Calu3 (cell line): ENCODE measurements at regions not wholly inside any gene's neighbourhood (a gene's known extent, or its start where the extent isn't known, plus 50 kb on each side); places are given as distances from the start of the nearest gene placed in this dataset.
"Not testable (repeated sequence)": the region's sequence is repeated elsewhere in the genome, so short reads cannot be mapped to it uniquely, and the experiment has no call there.

ENCODE experiments used
- BruUV-seq: library from RNA; stranded (reverse); fragments of 400-500 nt; replicated peaks from 2 replicates; lab custom pipeline; 2021; lab: Mats Ljungman, UMichigan
- CTCF ChIA-PET: fragments of 300-600 bp; sonication (Branson Sonifier 250); formaldehyde crosslinking; loops from one replicate; lab custom pipeline; 2022; ENCODE audit warnings: antibody characterized with exemption; lab: Charles Lee
- DNase-seq: peaks from one replicate; pipeline ENCODE4 v3.0.0; 2022
- H3K27ac Mint-ChIP-seq: one replicate; pipeline ENCODE4 v1.8.0; 2022; ENCODE audit warnings: mixed read lengths; ENCODE audit not compliant: unreplicated experiment
- H3K27me3 Mint-ChIP-seq: one replicate; pipeline ENCODE4 v1.8.0; 2022; ENCODE audit warnings: mixed read lengths; ENCODE audit not compliant: unreplicated experiment
- H3K36me3 Mint-ChIP-seq: one replicate; pipeline ENCODE4 v1.8.0; 2022; ENCODE audit warnings: mild to moderate bottlenecking, moderate library complexity, mixed read lengths; ENCODE audit not compliant: insufficient read depth, unreplicated experiment
- H3K4me1 Mint-ChIP-seq: one replicate; pipeline ENCODE4 v1.8.0; 2022; ENCODE audit warnings: mild to moderate bottlenecking, low read depth, mixed read lengths; ENCODE audit not compliant: unreplicated experiment
- H3K4me3 Mint-ChIP-seq: one replicate; pipeline ENCODE4 v1.8.0; 2022; ENCODE audit warnings: mild to moderate bottlenecking, low read depth, moderate library complexity, mixed read lengths; ENCODE audit not compliant: unreplicated experiment
- H3K9me3 Mint-ChIP-seq: one replicate; pipeline ENCODE4 v1.8.0; 2022; ENCODE audit warnings: low read depth, mixed read lengths; ENCODE audit not compliant: unreplicated experiment
- intact Hi-C: fragments of 100-400 bp; cut with micrococcal nuclease; formaldehyde crosslinking; loops from one replicate; pipeline ENCODE4 v1.10.0; 2022; ENCODE audit not compliant: unreplicated experiment
- TF ChIP-seq, protein P1 (sequence below): fragments of 200-600 bp; IDR thresholded peaks from one replicate; pipeline ENCODE4 v1.8.0; 2022; ENCODE audit warnings: antibody characterized with exemption; ENCODE audit not compliant: unreplicated experiment

DNA sequence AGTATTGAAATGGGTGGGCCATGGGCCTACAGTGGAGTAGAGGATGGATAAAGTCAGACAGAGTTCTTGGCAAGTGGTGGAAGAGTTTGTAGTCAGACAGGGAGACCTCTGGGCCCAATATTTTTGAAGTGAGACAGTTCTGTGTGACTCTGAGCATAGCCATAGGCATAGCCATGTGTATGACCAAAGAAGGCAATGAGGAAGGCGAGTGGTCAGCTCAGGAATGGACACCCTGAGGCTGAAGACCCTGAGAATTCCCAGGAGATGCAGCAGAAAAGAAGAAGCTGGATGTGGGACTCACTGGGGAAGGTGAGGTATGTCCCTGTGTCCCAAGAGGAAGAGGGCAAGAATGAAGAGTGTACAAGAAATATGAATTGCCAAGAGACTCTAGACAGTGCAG is 210.6 kb upstream of the IRF2BP2 start:
- intact Hi-C loops = loop anchor here (5.0 to 10.0 kb wide), 2 partner anchors 186 to 323 kb away; no protein-coding TSS in a partner anchor
- no peaks in the 10 kb centered on the region for H3K27me3 Mint-ChIP-seq
- H3K36me3 Mint-ChIP-seq = peaks cover 12% of the 10 kb centered on the region
- TF ChIP-seq, protein P1, sequence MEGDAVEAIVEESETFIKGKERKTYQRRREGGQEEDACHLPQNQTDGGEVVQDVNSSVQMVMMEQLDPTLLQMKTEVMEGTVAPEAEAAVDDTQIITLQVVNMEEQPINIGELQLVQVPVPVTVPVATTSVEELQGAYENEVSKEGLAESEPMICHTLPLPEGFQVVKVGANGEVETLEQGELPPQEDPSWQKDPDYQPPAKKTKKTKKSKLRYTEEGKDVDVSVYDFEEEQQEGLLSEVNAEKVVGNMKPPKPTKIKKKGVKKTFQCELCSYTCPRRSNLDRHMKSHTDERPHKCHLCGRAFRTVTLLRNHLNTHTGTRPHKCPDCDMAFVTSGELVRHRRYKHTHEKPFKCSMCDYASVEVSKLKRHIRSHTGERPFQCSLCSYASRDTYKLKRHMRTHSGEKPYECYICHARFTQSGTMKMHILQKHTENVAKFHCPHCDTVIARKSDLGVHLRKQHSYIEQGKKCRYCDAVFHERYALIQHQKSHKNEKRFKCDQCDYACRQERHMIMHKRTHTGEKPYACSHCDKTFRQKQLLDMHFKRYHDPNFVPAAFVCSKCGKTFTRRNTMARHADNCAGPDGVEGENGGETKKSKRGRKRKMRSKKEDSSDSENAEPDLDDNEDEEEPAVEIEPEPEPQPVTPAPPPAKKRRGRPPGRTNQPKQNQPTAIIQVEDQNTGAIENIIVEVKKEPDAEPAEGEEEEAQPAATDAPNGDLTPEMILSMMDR = no peak
- no peak overlapping the region for H3K4me3 Mint-ChIP-seq
- CTCF ChIA-PET = no interaction called here
- no peak for DNase-seq
- H3K4me1 Mint-ChIP-seq = peaks cover 37% of the 10 kb centered on the region
- no TSS peak for BruUV-seq
- H3K27ac Mint-ChIP-seq = no peak overlapping the region
- no peaks in the 10 kb centered on the region for H3K9me3 Mint-ChIP-seq

DNA sequence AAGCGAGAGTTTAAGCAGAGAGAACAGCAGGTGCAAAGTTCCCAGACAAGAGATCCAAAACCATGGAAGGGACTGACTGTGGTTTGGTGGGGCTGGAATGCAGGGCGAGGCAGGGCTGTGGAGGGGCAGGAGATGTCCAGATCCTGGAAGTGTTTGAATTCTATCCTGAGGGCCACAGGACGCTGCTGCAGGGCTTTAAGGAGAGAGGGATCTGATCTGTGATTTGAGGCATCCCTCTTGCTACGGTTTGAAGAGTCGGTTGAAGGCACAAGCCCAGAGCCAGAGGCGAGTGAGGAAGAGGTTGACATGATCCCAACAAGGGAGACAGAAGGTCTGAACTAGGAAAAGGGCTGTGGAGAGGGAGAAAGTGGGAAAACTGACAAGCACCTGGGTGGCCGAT is 209.9 kb upstream of the IRF2BP2 start:
- CTCF ChIA-PET, H3K27me3 Mint-ChIP-seq, H3K9me3 Mint-ChIP-seq, DNase-seq, H3K4me3 Mint-ChIP-seq, BruUV-seq, H3K27ac Mint-ChIP-seq: not testable (repeated sequence)
- intact Hi-C loops = loop anchor here (5.0 to 10.0 kb wide), 3 partner anchors 185 to 323 kb away; partner anchors contain the start of gene IRF2BP2
- H3K4me1 Mint-ChIP-seq = peaks cover 43% of the 10 kb centered on the region
- H3K36me3 Mint-ChIP-seq = peaks cover 12% of the 10 kb centered on the region

DNA sequence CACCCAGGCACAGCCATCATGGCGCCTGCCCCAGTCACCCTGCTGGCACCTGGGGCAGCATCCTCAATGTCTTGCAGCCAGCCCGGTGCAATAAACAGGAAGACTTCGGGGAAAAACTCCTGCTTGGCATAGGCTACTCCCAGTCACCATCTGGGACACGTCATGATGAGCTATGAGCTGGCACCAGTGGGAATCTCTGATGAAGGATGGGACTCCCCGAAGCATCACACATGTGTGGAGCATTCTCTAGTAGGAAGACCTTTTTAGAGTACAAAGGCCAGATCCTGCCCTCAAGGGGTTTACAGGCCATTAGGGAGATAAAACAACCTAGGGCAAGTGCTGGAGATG is 208.0 kb upstream of the IRF2BP2 start:
- Mint-ChIP-seq H3K4me1 (peaks cover 35% of the 10 kb centered on the region), H3K27ac (peak overlapping the region; percentile 94), H3K36me3 (peaks cover 12% of the 10 kb centered on the region)
- CTCF ChIA-PET, BruUV-seq, H3K9me3 Mint-ChIP-seq, H3K4me3 Mint-ChIP-seq, DNase-seq, H3K27me3 Mint-ChIP-seq: not testable (repeated sequence)
- intact Hi-C loops = loop anchor here (5.0 kb wide), 1 partner anchor 206 kb away; the partner anchor contains the start of gene IRF2BP2

DNA sequence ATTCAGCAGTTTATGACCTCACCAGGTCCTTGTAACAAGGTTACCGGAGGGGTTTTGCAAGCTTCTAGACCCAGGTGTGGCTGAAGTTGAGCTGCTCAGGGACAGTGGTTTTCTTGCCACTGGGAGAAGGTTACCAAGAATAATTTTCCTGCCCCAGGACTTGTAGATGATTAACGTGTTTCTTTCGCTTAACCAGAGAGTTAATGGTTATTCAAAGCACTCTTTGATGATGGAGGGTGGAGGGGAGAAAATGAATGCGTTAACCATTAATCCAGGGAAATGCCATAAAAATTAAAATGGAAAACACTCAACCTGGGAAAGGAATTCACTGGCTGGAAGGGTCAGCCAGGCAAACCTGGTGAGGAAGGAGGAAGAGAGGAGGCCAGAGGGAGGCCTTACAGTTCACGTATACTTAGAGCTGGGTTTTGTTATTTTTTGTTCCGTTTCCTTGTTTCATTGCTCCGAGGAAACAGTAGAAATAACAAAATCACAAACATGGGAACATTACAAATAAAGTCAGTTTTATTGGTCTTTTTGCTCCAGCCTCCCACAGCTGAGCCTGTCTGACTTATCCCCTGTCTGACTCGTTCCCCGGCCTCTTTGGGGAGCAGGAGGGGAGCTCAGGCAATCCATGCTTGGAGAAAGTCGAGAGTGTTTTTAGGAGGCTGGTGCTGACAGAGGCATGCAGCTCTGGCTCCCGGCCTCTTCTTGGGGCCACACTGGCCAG is 207.5 kb upstream of the IRF2BP2 start:
- CTCF ChIA-PET, H3K27me3 Mint-ChIP-seq, H3K9me3 Mint-ChIP-seq, BruUV-seq: not testable (repeated sequence)
- H3K4me3 Mint-ChIP-seq = peak overlapping the region; percentile 24
- intact Hi-C loops = loop anchor here (5.0 kb wide), 1 partner anchor 205 kb away; the partner anchor contains the start of gene IRF2BP2
- H3K36me3 Mint-ChIP-seq = peaks cover 12% of the 10 kb centered on the region
- peak overlapping the region; percentile 94 for H3K27ac Mint-ChIP-seq
- peaks cover 35% of the 10 kb centered on the region for H3K4me1 Mint-ChIP-seq
- peak; percentile 72 for DNase-seq

DNA sequence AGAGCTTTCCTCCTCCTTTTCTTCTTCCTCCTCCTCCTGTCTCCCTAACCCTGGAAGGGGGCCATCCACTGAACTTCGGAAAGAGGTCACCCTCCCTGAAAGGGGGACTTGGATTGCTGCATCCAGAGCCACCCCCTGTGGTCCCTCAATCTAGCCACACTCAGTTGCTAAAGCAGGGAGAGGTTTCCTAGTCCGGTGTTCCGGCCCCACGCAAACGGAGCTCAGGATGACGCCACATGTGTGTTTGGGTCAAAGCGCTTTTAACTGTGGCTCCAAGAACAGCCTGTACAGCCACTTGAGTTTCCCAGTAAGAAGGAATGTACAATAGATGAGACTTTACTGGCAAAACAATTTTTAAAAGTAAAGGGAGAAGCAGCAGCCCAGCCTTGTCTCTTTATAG is 206.9 kb upstream of the IRF2BP2 start:
- peak overlapping the region; percentile 94 for H3K27ac Mint-ChIP-seq
- H3K36me3 Mint-ChIP-seq = peaks cover 12% of the 10 kb centered on the region
- peaks cover 35% of the 10 kb centered on the region for H3K4me1 Mint-ChIP-seq
- H3K9me3 Mint-ChIP-seq, BruUV-seq, H3K27me3 Mint-ChIP-seq, CTCF ChIA-PET, DNase-seq: not testable (repeated sequence)
- H3K4me3 Mint-ChIP-seq = peak overlapping the region; percentile 24
- intact Hi-C loops = loop anchor here (5.0 kb wide), 1 partner anchor 205 kb away; the partner anchor contains the start of gene IRF2BP2

DNA sequence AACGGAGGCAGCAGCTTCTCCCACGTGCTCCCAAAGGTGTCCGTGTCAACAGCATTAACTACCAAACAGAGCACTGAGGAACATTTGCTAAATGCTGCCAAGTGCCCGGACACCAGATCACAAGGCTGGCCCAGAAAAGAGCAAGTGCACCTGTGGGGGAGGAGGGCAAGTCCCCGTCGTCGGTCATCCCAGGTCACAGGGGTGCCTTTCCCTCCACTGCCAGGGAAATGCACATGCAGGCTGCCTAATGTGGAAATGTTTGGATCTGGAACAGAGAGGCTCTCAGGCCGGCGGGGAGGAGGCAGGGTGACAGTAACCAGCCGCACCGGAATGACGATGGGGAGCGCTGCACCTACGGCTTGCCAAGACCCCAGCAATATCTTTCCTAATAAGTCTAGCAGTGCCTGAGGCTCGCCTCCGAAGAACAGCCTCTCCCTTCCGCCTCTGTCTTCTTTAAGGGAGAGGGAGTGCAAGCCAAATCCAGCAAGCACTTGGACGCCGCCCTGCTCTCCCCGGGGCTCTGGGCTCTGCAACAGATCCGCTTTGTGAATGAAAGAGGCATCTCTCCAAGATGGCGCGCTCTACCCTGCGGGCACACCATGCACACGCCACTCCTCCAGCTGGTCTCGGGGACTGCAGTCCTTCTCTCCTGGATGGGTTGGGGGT is 206.3 kb upstream of the IRF2BP2 start:
- not testable (repeated sequence) for H3K9me3 Mint-ChIP-seq

DNA sequence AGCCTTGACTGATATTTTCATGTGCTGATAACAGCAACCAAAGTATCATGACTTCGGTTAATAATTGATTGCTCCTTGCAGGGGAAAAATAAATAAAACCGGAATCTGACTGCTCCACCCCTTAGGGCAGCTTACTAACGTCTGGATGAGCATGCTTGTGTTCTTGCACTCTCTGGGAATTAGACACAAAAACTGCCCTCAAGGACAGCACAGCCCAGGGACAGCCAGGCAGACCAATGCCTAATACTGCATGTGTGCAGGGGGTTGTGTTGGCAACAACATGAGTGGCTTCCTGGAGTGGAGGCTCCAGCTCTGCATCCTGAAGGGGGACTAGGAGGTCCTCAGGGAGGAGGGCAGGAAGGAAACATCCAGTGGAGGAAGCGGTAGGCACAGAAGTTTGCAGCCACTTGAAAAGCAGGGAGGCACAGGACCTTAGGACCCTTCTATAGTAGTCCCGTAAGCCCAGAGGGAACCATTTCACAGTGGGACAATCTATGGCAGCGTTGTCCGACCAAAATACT is 205.4 kb upstream of the IRF2BP2 start:
- peaks cover 31% of the 10 kb centered on the region for H3K4me1 Mint-ChIP-seq
- H3K27ac Mint-ChIP-seq = peak overlapping the region; percentile 27
- DNase-seq, H3K9me3 Mint-ChIP-seq, BruUV-seq, CTCF ChIA-PET, H3K4me3 Mint-ChIP-seq, H3K27me3 Mint-ChIP-seq: not testable (repeated sequence)
- intact Hi-C loops = loop anchor here (5.0 kb wide), 1 partner anchor 203 kb away; the partner anchor contains the start of gene IRF2BP2
- peaks cover 12% of the 10 kb centered on the region for H3K36me3 Mint-ChIP-seq

More for the DNA sequence above, 206.3 kb upstream of the IRF2BP2 start:
- Mint-ChIP-seq H3K4me3 (peak overlapping the region; percentile 24), H3K27ac (peak overlapping the region; percentile 94), H3K36me3 (peaks cover 12% of the 10 kb centered on the region), H3K4me1 (peaks cover 35% of the 10 kb centered on the region)
- intact Hi-C loops = loop anchor here (5.0 kb wide), 1 partner anchor 204 kb away; the partner anchor contains the start of gene IRF2BP2
- CTCF ChIA-PET, BruUV-seq, H3K27me3 Mint-ChIP-seq: not testable (repeated sequence)
- peak; percentile 27 for DNase-seq

DNA sequence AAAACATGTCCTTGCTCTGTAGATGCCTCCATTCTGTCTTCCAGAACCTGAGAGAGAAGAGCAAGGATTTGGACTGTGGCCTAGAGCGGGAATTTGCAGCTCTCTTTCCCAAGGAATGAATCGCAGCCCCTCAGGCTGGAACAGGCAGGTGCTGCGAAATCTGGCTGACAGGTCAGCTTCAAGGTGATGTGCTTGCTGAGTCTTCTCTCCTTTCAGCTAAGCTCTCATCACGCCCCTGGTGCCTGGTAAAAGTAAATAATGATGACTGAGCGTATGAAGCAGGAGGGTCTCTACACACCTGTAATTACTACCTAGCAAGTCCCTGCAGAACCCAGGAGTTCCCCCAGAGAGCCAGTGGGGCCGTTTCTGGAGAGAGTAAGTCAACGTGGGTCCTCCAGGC is 204.3 kb upstream of the IRF2BP2 start:
- DNase-seq, H3K4me3 Mint-ChIP-seq, CTCF ChIA-PET, BruUV-seq, intact Hi-C loops, H3K27ac Mint-ChIP-seq, H3K9me3 Mint-ChIP-seq, H3K27me3 Mint-ChIP-seq: not testable (repeated sequence)
- Mint-ChIP-seq H3K36me3 (peaks cover 12% of the 10 kb centered on the region), H3K4me1 (peaks cover 22% of the 10 kb centered on the region)
